Endothelial cell of umbilical vein (primary cell): ENCODE measurements at regions not wholly inside any gene's neighbourhood (a gene's known extent, or its start where the extent isn't known, plus 50 kb on each side); places are given as distances from the start of the nearest gene placed in this dataset.

ENCODE experiments used
- EZH2 ChIP-seq: IDR thresholded peaks from 2 replicates; pipeline ENCODE4 v1.6.1; 2012; ENCODE audit warnings: borderline replicate concordance, low read depth, mild to moderate bottlenecking, moderate library complexity, low read length, inconsistent platforms; ENCODE audit not compliant: severe bottlenecking
- POLR2A ChIP-seq: IDR thresholded peaks from 2 replicates; pipeline ENCODE4 v1.6.1; 2012; ENCODE audit warnings: low read depth, mild to moderate bottlenecking, control low read depth, low read length
- POLR2AphosphoS5 ChIP-seq: IDR thresholded peaks from 2 replicates; pipeline ENCODE4 v1.6.1; 2012; ENCODE audit warnings: low read depth, mild to moderate bottlenecking, control low read depth, low read length, moderate library complexity; ENCODE audit not compliant: insufficient read depth
- TF ChIP-seq, protein P1 (sequence below), 2 donors: IDR thresholded peaks; 1 replicate in 1 of 2; 2 replicates in 1 of 2; pipeline ENCODE4 v1.5.1; 2011; ENCODE audit warnings: low read length in 2 of 2, mild to moderate bottlenecking in 2 of 2, moderate library complexity in 2 of 2, control low read depth in 1 of 2, inconsistent platforms in 1 of 2, low read depth in 1 of 2; ENCODE audit not compliant: insufficient read depth in 1 of 2; ENCODE audit errors: extremely low read depth in 1 of 2
- TF ChIP-seq, protein P2 (sequence below): IDR thresholded peaks from 2 replicates; pipeline ENCODE4 v1.6.1; 2011; ENCODE audit not compliant: insufficient read depth, insufficient read length

GRCh38 chr5:53199882-53200281 is 90.3 kb upstream of the MOCS2 start:
- TF ChIP-seq, protein P1, sequence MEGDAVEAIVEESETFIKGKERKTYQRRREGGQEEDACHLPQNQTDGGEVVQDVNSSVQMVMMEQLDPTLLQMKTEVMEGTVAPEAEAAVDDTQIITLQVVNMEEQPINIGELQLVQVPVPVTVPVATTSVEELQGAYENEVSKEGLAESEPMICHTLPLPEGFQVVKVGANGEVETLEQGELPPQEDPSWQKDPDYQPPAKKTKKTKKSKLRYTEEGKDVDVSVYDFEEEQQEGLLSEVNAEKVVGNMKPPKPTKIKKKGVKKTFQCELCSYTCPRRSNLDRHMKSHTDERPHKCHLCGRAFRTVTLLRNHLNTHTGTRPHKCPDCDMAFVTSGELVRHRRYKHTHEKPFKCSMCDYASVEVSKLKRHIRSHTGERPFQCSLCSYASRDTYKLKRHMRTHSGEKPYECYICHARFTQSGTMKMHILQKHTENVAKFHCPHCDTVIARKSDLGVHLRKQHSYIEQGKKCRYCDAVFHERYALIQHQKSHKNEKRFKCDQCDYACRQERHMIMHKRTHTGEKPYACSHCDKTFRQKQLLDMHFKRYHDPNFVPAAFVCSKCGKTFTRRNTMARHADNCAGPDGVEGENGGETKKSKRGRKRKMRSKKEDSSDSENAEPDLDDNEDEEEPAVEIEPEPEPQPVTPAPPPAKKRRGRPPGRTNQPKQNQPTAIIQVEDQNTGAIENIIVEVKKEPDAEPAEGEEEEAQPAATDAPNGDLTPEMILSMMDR (IDR thresholded peaks at IDR 0.05; ENCODE audit: extremely low read depth in 1 of 2, insufficient read depth in 1 of 2, low read depth in 1 of 2, low read length in 2 of 2): no peak
- TF ChIP-seq, protein P2, sequence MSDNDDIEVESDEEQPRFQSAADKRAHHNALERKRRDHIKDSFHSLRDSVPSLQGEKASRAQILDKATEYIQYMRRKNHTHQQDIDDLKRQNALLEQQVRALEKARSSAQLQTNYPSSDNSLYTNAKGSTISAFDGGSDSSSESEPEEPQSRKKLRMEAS: no peak
- TF ChIP-seq POLR2AphosphoS5 (no peak), POLR2A (no peak), EZH2 (no peak)
